ENCODE measurements at regions not wholly inside any gene's neighbourhood (a gene's known extent, or its start where the extent isn't known, plus 50 kb on each side); places are given as distances from the start of the nearest gene placed in this dataset.

DNA sequence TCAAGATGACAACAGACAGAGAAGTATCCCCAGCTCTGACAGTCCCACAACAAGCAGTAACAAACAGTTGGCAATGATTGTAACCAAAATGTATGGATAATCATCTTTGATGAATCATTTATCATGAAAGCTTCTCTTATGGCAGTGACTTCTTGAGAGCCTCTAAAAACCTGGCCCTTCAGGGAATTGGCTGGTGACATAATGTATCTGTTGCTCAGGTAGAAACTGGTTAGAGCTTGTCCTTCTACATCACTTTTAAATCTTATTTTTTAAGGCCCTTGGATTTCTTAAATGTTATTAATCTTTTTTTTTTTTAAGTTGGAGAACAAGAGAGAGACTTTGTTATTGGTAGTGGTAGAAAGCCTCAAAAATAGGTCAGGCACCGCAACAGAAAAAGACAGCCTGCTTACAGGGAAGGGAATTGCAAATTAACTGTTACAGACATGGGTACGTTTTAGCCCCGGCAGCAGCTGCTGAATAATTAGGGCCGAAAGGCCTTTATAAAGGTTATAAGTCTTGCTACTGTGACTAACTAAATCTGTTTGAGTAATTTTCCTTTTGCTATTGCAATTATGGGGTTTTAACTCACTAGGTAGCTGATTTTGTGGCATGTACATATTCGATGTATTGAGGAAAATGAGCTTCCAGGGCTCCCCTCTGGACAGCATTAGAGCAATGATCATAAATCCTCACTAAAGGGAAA lies 207.7 kb upstream of the LRRC4C start:
- Histone ChIP-seq H3K4me2 (ENCODE audit: extremely low read depth, insufficient read depth, low read length) (no peak overlapping the region), H3K36me3 (ENCODE audit: control insufficient read depth, insufficient read depth, low read length) (no peaks in the 10 kb centered on the region), H2AFZ (ENCODE audit: low read length) (no peak overlapping the region), H3K4me1 (ENCODE audit: control insufficient read depth, extremely low read depth, insufficient read depth, low read length) (no peaks in the 10 kb centered on the region), H3K4me3 (replicated peaks in 1 of 4; ENCODE audit: control extremely low read depth in 1 of 4, insufficient read depth in 1 of 4, low read depth in 3 of 4, low read length in 4 of 4) (no peak overlapping the region), H3K27me3 (ENCODE audit: control insufficient read depth, insufficient read depth, low read length) (no peaks in the 10 kb centered on the region), H3K79me2 (ENCODE audit: control insufficient read depth, insufficient read depth, low read length) (no peaks in the 10 kb centered on the region), H4K20me1 (ENCODE audit: control insufficient read depth, extremely low read depth, insufficient read depth, low read length) (no peaks in the 10 kb centered on the region), H3K9ac (ENCODE audit: insufficient read depth, low read length) (no peak overlapping the region), H3K9me3 (ENCODE audit: control insufficient read depth, insufficient read depth, low read depth, low read length) (no peaks in the 10 kb centered on the region), H3K27ac (ENCODE audit: insufficient read depth, low read length) (no peak overlapping the region)
- TF ChIP-seq EZH2 (IDR thresholded peaks at IDR 0.05; ENCODE audit: low read length, missing control alignments) (no peak), CTCF (conservative IDR thresholded peaks at IDR 0.05 in 1 of 2, IDR thresholded peaks at IDR 0.05 in 1 of 2; ENCODE audit: low read depth in 1 of 2, low read length in 2 of 2) (no peak)
- no peak for DNase-seq (ENCODE audit: low read depth in 2 of 2)

DNA sequence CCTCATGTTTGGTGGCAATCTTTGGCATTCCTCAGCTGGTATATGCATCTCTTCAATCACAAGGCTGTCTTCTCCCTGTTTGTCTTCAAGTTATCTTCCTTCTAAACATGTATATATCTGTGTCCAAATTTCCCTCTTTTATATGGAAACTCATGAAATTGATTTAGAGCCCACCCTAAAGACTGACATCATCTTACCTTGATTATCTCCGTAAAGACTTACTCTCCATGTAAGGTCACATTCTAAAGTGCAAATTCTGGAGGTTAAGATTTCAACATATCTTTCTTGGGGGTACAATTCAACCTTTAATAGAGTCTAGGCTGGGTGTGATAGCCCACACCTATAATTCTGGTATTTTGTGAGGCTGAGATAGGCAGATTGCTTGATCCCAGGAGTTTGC lies 215.8 kb upstream of the LRRC4C start:
- no peak overlapping the region for H3K9ac ChIP-seq (ENCODE audit: insufficient read depth, low read length)
- no peak overlapping the region for H3K4me2 ChIP-seq (ENCODE audit: extremely low read depth, insufficient read depth, low read length)
- no peak for DNase-seq (ENCODE audit: low read depth in 2 of 2)
- no peaks in the 10 kb centered on the region for H3K9me3 ChIP-seq (ENCODE audit: control insufficient read depth, insufficient read depth, low read depth, low read length)
- H3K27me3 ChIP-seq (ENCODE audit: control insufficient read depth, insufficient read depth, low read length) = no peaks in the 10 kb centered on the region
- H3K4me3 ChIP-seq (replicated peaks in 1 of 4; ENCODE audit: control extremely low read depth in 1 of 4, insufficient read depth in 1 of 4, low read depth in 3 of 4, low read length in 4 of 4) = no peak overlapping the region
- H3K36me3 ChIP-seq (ENCODE audit: control insufficient read depth, insufficient read depth, low read length) = no peaks in the 10 kb centered on the region
- no peak for TF ChIP-seq EZH2 (IDR thresholded peaks at IDR 0.05; ENCODE audit: low read length, missing control alignments)
- TF ChIP-seq CTCF (conservative IDR thresholded peaks at IDR 0.05 in 1 of 2, IDR thresholded peaks at IDR 0.05 in 1 of 2; ENCODE audit: low read depth in 1 of 2, low read length in 2 of 2) = no peak
- no peak overlapping the region for H2AFZ ChIP-seq (ENCODE audit: low read length)
- no peak overlapping the region for H3K27ac ChIP-seq (ENCODE audit: insufficient read depth, low read length)
- no peaks in the 10 kb centered on the region for H3K79me2 ChIP-seq (ENCODE audit: control insufficient read depth, insufficient read depth, low read length)
- H3K4me1 ChIP-seq (ENCODE audit: control insufficient read depth, extremely low read depth, insufficient read depth, low read length) = no peaks in the 10 kb centered on the region
- no peaks in the 10 kb centered on the region for H4K20me1 ChIP-seq (ENCODE audit: control insufficient read depth, extremely low read depth, insufficient read depth, low read length)

GRCh38 chr11:41713030-41713429 lies 253.6 kb upstream of the LRRC4C start:
- Histone ChIP-seq H3K36me3 (ENCODE audit: control insufficient read depth, insufficient read depth, low read length) (no peaks in the 10 kb centered on the region), H3K79me2 (ENCODE audit: control insufficient read depth, insufficient read depth, low read length) (no peaks in the 10 kb centered on the region), H3K9ac (ENCODE audit: insufficient read depth, low read length) (no peak overlapping the region), H3K27me3 (ENCODE audit: control insufficient read depth, insufficient read depth, low read length) (no peaks in the 10 kb centered on the region), H2AFZ (ENCODE audit: low read length) (no peak overlapping the region), H3K4me3 (replicated peaks in 1 of 4; ENCODE audit: control extremely low read depth in 1 of 4, insufficient read depth in 1 of 4, low read depth in 3 of 4, low read length in 4 of 4) (no peak overlapping the region), H3K4me1 (ENCODE audit: control insufficient read depth, extremely low read depth, insufficient read depth, low read length) (no peaks in the 10 kb centered on the region), H4K20me1 (ENCODE audit: control insufficient read depth, extremely low read depth, insufficient read depth, low read length) (no peaks in the 10 kb centered on the region), H3K27ac (ENCODE audit: insufficient read depth, low read length) (no peak overlapping the region), H3K9me3 (ENCODE audit: control insufficient read depth, insufficient read depth, low read depth, low read length) (no peaks in the 10 kb centered on the region), H3K4me2 (ENCODE audit: extremely low read depth, insufficient read depth, low read length) (no peak overlapping the region)
- DNase-seq (ENCODE audit: low read depth in 2 of 2) = no peak
- TF ChIP-seq CTCF (conservative IDR thresholded peaks at IDR 0.05 in 1 of 2, IDR thresholded peaks at IDR 0.05 in 1 of 2; ENCODE audit: low read depth in 1 of 2, low read length in 2 of 2) (no peak), EZH2 (IDR thresholded peaks at IDR 0.05; ENCODE audit: low read length, missing control alignments) (no peak)
